Hypothalamus (tissue), 51 donors: ENCODE measurements at regions not wholly inside any gene's neighbourhood (a gene's known extent, or its start where the extent isn't known, plus 50 kb on each side); places are given as distances from the start of the nearest gene placed in this dataset.
A peak's percentile ranks its signal among the peaks of the same experiment; 100 is the strongest.

ENCODE experiments used
- DNase-seq, 51 donors: peaks; one replicate each; lab custom pipeline; 2025; lab: John Stamatoyannopoulos, UW

DNA sequence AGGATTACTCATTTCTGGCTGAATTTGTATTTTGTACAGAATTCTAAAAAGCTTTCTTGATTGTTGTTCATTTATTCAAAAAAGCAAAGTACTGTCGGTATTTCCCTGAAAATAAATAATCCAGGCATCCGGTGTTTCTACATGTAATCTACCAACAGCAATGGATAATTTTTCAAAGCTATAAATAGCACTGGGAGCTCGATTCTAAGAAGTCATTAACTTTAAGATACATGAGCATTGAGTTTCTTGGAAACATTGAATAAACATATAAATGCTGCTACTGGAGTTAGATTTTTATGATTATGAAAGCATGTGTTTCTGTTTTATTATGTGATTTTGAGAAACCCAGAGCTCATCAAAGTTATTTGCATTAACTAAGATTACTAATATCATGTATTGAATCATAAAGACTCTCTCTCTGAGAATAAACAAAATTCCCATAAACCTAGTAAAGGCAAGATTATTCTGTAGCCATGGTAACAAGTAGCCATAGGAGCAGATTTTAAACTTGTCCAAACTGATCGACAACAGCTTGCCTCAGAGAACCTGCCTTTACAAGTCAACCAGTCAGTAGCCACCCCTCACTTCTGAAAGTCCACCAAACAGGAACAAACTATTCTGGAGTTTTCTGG, 197.0 kb downstream of the DRD1 start:
- no peak for DNase-seq

DNA sequence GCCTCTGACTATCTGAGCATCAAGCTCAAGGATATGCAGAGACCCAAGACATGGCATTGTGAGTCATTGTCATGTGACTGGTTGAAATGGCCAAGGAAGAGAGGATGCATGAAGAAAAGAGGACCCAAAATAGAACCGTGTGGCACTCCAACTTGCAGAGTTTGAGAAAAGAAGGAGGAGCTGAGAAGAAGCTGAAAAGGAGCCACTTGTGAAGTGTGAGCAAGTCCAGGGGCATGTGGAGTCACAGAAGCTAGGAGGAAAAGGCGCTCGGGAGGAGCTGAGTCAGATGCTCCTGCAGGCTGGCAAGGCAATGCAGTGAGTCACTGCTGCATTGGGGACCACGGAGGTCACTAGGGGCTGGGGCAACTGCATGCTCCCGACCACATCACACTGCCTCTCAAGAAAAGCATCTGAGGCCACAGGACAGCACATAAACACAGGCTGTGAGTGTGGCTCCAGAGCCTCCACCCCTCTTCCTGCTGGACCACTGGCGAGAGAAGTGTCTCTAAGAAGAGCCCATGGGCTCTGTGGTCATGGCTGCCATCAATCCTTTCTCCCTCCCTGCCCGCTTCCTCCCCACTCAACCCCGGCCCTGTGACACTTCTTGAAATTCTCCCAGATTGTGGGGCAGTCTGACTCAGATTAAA, 197.6 kb downstream of the DRD1 start:
- peak in 2 of 51 donors; percentile 22 to 41 for DNase-seq

DNA sequence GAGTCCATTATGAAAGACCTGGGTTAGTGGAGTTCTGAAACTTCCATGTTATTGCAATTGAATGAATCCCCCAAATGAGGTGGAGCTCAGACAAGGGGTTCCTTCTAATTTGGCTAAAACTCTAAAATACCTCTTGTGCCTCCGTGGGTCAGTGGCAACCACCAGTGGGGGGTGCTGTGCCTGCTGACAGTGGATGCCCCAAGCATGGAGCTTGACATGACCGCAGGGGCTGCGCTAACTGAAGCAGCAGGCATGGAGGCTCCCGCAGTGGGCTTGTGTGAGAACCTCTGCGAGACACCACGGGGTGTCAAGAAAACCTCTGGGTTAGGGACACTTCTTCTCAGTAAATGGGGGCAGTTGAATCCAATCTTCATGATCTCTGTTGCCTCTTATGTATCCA, 200.5 kb downstream of the DRD1 start:
- no peak for DNase-seq

DNA sequence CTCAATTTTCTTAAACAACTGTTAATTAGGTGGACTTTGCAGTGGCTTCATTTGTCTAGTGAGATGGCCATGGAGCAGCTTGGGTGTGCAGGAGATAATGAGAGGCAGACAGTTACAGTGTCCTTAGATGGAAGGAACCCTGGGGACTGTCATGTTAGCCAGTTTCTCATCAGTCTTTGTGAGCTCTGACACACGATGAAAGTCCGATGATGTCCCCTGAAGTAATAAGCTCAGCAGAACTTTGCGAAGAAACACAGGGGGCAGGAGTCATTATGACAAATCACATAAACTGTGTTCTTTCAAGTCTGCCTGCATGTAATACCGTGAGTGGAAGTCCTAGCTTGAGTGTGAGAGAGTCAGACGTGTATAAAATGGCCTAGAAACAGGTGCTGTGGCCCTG, 201.8 kb downstream of the DRD1 start:
- DNase-seq = no peak

DNA sequence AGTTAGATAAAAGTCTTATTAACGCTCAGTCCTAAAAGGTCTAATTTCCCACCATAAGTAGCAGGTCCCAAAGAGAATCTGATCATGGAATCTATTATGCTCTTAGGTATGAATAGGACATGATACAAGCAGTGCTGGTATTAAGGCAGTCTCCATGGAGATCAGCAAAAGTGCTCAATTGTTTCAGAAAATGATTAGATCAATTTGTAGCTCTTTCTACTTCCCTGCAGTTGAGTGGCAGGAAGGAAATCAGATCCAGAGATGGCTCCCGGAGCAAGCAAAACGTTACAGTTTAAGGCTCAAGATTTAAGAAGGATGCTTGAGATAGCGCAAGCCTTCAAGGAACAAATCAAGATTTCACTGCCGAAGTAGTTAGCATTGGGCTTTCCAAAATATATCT, 205.7 kb downstream of the DRD1 start:
- no peak for DNase-seq

DNA sequence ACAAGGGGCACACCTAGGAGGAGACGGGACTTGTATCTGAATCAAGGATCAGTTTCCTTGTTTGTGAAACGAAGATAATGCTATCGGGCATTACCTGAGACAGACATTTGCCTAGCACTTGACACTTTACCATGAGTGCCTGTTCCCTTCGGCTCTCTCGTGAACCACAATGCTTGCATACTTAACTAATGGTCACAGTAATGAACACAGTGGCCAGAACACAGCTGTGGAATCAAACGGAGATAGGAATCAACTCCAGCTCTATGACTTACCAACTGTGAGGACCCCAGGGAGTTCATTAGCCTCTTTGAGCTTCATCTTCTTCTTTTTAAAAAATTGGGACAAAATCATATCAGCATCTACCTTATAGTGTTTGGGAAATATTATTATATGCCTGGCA, 207.8 kb downstream of the DRD1 start:
- DNase-seq = no peak

DNA sequence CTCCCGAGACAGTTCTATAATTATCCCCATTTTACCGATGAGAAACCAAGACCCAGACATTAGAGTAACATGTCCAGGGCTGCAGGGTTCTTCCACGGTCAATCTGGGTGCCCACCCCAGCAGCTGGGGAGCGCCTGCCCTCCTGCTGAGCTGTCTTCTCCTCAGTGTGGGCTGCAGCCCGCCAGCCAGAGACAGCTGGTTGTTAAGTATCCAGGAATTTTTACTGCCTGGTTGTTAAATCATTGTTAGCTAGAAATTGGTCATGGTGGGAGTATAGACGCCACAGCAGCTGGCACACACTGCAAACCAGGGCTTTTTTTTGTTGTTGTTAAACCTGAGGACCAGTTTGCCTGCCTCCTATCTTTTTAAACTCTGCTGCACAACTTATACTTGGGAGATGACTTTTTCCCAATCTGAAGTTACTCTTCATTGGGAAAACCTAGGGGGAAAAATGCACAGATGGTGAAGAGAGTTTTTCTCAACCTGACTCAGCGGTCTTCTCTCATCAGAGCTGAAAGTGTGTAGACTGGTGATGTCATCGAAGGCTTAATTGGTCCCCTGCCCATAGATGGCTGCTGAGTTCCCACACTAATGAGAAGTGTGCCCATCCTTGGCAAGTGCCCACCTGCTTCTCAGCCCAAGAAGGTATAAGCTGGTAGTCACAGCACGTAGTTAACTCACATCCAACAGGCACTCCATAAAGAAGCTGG, 208.6 kb downstream of the DRD1 start:
- peak in 1 of 51 donors; percentile 47 for DNase-seq

DNA sequence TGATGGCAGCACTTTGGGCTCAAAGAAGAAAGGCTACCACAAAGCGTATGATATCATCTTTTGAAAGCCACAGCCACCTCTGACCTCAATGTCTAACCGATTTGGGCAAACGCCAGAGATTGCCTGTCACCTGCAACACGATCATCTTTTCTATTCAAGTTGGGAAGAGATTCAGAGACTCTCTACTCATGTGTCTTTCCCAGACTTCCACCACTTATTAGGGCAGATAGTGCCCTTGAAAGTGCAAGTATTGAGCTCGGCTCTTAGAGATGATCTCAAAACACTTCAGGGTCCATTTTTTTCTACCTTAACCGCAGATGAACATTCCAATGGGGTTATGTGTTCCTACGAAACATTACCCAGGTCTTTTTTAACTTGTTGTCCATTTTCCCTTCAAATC, 213.7 kb downstream of the DRD1 start:
- no peak for DNase-seq

DNA sequence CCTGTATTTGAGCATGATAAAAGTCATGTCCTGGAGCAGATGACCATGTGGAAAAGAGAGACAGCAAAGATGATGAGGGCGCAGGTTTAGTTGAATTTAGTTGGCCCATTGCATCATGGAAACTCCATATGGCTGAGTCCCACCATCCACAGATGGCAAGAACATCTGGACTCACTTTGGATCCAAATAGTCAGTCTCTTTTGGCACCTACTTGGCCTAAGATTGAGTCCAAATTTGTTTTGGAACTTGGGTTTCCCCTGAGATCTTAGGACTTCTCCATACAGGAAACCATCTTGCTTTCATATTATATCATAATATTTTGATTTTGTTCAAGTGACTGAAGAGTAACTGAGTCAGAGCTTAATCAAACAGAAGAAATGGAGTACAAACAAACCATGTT, 217.5 kb downstream of the DRD1 start:
- DNase-seq = no peak

DNA sequence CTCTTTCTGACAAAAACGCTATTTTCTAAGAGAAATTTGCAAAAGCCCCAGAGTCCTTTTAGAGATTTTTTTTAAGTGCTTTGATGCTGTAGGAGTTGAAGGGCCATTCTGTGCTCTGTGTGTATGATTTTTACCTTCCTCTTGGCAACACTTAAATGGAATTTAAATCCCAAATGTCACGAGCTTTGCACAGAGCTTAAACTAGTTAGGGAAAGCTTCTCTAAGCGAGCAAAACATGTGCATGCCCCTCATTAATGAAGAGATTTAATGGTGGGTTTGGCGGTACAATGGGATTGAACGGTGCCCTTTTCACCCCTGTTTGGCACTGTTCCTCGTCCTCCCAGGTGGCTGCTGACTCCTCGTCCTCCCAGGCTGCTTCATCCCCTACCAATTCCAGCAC, 220.7 kb downstream of the DRD1 start:
- DNase-seq = no peak

DNA sequence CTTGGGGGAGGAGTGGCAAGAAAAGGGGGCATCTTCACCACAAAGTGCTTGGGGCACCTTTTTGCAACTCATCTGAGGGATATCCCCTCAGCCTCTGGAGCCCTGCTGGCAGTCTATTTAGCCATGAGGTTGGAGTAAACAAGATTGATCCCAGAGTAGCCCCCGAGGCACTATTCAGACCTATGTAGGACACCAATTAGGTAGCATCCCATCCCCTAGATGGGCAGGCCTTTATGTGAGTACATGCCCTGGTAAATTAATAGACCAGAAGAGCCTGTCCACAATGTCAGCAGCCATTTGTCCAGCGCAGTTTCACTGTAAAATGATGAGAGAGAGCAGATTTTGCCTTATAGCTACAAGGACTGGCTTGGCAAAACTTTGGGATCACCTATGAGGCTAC, 221.4 kb downstream of the DRD1 start:
- no peak for DNase-seq

DNA sequence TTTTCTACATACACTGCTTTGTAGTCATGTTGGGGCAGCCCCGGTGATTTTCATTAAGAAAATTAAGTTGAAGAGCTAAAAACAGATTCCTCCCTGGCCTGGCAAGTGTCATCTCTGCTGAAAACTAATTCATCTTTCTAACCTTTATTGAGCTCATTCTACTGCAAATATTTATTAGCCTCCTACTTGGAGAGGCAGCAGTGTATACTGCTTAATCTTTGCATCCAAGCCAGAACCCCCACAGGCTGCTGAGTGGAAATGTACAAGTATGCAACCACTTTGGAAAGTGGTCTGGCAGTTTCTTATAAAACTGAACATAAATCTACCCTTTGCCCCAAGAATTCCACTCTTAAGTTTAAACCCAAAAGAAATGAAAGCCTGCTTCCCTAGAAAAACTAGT, 223.4 kb downstream of the DRD1 start:
- DNase-seq = no peak

DNA sequence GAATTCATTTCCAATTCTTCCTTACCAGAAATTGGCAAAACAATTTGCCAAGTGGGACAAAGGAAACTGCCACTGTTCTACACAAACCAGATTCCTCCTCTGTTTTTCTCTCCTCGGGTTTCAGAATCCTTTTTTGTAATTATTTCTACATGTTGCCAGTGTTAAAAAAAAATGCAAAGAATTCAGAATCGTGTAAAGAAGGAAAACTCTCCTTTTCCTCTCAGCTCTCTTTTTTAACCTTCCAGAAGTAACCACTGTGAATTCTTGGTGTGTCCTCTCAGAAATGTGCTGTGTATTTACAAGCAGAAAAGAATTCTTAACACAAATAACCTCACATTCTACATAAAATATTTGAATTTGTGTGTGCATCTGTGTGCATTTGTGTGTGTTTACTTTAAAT, 224.6 kb downstream of the DRD1 start:
- no peak for DNase-seq

DNA sequence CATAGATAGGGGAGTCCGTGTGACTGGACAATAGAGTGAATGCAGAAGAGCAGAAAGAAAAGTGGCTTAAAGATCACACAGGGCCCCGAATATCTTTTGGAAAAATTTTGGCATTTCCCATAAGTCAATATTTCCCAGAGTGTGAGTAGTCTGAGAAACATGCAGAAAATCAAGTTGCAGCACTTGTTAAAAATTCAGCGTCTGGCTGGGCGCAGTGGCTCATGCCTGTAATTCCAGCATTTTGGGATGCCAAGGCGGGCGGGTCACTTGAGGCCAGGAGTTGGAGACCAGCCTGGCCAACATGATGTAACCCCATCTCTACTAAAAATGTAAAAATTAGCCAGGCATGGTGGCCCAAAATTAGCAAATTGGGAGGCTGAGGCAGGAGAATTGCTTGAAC, 227.0 kb downstream of the DRD1 start:
- no peak for DNase-seq

DNA sequence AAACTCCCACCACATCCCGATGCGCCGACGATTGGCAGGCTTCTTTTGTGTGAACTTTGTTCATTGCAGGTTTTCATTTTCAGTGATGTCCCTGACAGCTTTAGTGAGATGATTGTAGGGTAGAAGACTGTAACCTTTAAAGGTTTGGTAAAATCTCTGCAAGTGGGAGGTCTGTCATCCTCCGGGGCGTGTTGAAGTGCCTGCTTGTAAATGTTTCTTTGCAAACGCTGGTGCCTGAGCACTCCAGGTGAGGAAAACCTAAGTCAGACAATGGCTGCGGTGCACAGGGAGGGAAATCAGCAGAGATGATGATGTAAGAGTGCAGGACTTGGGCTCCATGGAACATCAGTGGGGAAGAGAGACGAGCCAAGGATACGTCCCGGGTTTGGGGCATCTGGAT, 228.1 kb downstream of the DRD1 start:
- DNase-seq = peak in 2 of 51 donors; percentile 14 to 28

DNA sequence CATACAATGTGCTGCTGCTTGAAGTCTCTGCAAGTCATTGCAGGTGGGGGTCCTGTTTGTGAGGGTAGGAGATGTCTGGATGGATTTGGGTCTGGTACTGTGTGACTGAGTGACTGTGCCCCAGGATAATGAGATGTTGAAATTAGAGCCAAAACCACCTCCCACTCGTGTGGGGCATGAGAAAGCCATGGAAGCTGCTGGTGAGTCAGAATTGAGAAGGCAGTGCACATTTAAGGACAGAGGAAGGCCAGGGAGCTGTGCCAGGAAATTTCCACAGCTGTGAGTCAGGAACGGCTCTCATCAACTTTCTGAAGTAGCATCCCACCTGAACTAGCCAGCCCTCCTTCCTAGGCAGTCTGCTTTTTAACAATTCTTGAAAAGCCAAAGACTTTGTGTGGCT, 229.8 kb downstream of the DRD1 start:
- DNase-seq = peak in 3 of 51 donors; percentile 3 to 69 (median 28)

DNA sequence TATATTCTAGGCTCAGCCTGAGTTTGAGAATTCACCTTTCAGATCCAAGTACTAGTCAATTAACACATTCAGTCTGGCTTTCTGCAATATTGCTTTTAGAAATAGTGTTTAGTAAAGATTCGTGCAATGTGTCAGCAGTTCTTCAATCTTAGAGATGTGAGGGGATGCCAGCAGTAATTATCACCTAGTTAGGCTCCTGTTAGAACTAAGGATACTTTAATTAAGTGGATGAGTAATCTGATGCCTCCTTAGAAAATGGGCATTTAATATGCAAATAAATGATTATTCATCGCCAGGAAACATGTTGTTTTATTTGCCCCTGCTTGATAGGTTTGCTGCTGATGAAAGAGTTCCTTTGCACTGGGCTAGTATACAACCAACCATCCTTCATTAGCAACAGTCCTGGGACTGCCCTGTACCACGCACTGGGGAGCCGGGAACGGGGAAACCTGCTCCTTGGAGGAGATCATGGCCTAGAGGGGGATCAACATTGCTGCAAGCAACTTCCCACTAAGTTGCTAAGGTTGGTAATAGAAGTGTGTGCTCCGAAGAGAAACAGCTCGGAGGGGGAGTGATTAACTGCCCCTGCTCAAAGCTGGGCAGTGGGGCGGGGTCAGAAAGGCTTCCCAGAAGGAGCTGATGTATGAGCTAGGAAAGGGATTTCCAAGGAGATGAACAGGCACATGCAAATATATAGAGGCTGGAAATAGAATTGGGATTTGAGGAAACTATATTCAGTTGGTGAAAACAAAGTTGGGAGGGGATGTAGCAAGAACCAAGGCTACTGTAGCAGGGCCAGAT, 231.8 kb downstream of the DRD1 start:
- DNase-seq = no peak

DNA sequence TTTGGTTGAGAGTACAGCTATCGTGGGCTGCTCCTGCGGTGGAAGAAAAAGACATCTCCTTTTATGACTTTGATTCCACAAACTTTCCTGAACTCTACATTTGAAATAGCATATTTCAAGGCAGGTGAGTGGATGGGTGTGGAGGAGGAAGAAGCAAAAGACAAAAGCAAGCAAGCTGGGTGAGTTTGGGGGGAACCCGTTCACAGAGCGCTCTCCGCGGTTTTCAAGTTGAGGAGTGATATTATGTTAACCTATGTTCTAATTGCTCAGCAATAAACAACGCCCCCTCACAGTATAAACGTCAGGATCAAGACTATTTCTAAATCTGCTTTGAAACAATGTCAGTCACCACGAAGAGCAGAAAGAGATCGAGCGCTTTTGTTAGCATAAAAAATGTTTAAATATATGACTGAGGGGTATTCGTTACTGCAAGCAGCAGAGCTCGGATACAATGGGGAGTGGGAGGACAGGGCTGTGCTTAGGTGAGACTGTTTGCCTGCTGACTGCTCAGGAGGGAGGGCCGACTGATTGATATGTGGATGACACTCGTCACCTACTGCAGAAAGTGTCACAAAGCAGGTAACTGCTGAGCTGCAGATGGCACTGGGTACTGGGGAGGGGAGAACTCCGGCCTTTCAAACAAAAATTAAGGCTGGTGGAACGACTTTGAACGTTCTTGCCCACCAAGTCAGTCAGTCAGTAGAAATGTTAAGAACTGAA, 236.5 kb downstream of the DRD1 start:
- DNase-seq = peak in 2 of 51 donors; percentile 10 to 60

DNA sequence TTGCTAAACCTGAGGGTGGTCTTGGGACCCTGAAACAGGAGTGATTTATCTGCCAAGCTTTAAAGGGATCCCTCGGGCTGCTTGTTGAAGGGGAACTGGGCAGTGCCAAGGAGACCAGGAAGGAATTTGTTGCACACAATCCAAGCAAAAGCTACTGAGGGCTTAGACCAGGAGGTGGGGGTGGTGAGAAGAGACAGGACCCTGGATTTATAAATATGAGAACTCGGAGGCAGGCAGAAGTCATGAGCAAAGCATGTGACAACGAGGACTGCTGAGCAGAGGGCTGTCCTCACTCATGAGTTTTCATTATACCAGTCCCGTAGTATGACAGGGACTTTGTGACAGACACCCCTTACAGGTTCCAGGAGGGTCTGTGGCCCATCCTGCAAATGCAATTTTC, 237.3 kb downstream of the DRD1 start:
- DNase-seq = no peak

DNA sequence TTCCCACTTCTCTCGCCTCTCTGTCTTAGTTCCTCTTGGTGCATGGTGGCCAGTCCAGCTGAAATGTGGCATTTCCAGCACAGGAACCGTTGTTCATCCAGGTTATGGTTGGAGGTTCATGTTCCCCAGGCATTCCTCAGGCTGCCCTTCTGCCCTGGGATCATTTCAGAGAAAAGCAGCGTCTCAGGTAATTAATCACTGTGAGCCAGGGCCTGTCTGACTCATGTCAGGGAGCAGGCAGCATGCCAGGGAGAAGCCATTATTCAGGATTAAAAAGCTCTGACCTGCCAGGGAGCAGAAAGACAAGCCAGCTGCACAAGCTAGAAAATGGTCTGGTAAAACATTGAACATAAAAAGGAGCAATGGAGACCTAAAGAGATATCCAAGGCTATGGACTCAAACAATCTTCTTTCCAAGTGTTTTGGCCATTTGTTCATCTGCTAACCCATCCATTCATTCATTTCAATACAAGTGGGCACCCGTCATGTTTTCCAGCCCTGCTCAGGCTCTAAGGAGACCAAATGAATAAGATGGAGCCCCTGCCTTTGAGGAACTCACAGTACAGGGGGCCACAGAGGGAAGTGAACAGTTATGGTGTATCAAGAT, 241.4 kb downstream of the DRD1 start:
- DNase-seq = no peak
